ENCODE measurements at regions not wholly inside any gene's neighbourhood (a gene's known extent, or its start where the extent isn't known, plus 50 kb on each side); places are given as distances from the start of the nearest gene placed in this dataset.

GRCh38 chr5:169433221-169433651 lies 132.3 kb upstream of the SLIT3 start:
- H3K27ac ChIP-seq (ENCODE audit: low read length): no peak overlapping the region
- H3K4me1 ChIP-seq (ENCODE audit: control insufficient read depth, insufficient read depth, low read length): no peaks in the 10 kb centered on the region
- H3K36me3 Mint-ChIP-seq: no peaks in the 10 kb centered on the region
- H3K27me3 Mint-ChIP-seq (ENCODE audit: low read depth in 2 of 2): peaks cover 12 to 14% of the 10 kb centered on the region in 2 donors
- H3K4me3 ChIP-seq (ENCODE audit: low read length): no peak overlapping the region
- WGBS (ENCODE audit: insufficient coverage): 82% methylated on average over 5 of the region's 5 CpGs
- intact Hi-C loops (cut with micrococcal nuclease): no loop called here
- no peaks in the 10 kb centered on the region for H3K9me3 ChIP-seq (ENCODE audit: control insufficient read depth, insufficient read depth, low read length)
- no peaks in the 10 kb centered on the region for H3K36me3 ChIP-seq (ENCODE audit: control insufficient read depth, insufficient read depth, low read length)
- H3K27ac Mint-ChIP-seq: no peak overlapping the region
- ATAC-seq (no peak), DNase-seq (no peak)
- no peak overlapping the region for H3K4me3 Mint-ChIP-seq
- no peaks in the 10 kb centered on the region for H3K9me3 Mint-ChIP-seq
- H3K27me3 ChIP-seq (ENCODE audit: control insufficient read depth, insufficient read depth, low read length): no peaks in the 10 kb centered on the region
- TF ChIP-seq, protein P1, sequence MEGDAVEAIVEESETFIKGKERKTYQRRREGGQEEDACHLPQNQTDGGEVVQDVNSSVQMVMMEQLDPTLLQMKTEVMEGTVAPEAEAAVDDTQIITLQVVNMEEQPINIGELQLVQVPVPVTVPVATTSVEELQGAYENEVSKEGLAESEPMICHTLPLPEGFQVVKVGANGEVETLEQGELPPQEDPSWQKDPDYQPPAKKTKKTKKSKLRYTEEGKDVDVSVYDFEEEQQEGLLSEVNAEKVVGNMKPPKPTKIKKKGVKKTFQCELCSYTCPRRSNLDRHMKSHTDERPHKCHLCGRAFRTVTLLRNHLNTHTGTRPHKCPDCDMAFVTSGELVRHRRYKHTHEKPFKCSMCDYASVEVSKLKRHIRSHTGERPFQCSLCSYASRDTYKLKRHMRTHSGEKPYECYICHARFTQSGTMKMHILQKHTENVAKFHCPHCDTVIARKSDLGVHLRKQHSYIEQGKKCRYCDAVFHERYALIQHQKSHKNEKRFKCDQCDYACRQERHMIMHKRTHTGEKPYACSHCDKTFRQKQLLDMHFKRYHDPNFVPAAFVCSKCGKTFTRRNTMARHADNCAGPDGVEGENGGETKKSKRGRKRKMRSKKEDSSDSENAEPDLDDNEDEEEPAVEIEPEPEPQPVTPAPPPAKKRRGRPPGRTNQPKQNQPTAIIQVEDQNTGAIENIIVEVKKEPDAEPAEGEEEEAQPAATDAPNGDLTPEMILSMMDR (IDR thresholded peaks at IDR 0.05): no peak
- no peaks in the 10 kb centered on the region for H3K4me1 Mint-ChIP-seq

GRCh38 chr5:169431386-169431785 lies 130.4 kb upstream of the SLIT3 start:
- TF ChIP-seq, protein P1 (IDR thresholded peaks at IDR 0.05): no peak
- ATAC-seq: no peak
- intact Hi-C loops (cut with micrococcal nuclease): no loop called here
- no peaks in the 10 kb centered on the region for H3K36me3 Mint-ChIP-seq
- no peak overlapping the region for H3K4me3 Mint-ChIP-seq
- Histone ChIP-seq H3K4me1 (ENCODE audit: control insufficient read depth, insufficient read depth, low read length) (no peaks in the 10 kb centered on the region), H3K27me3 (ENCODE audit: control insufficient read depth, insufficient read depth, low read length) (no peaks in the 10 kb centered on the region), H3K9me3 (ENCODE audit: control insufficient read depth, insufficient read depth, low read length) (no peaks in the 10 kb centered on the region), H3K36me3 (ENCODE audit: control insufficient read depth, insufficient read depth, low read length) (no peaks in the 10 kb centered on the region), H3K27ac (ENCODE audit: low read length) (no peak overlapping the region), H3K4me3 (ENCODE audit: low read length) (no peak overlapping the region)
- peaks cover 0 to 9% of the 10 kb centered on the region in 2 donors for H3K27me3 Mint-ChIP-seq (ENCODE audit: low read depth in 2 of 2)
- no peak for DNase-seq
- H3K9me3 Mint-ChIP-seq: no peaks in the 10 kb centered on the region
- H3K4me1 Mint-ChIP-seq: no peaks in the 10 kb centered on the region
- H3K27ac Mint-ChIP-seq: no peak overlapping the region
- 71% methylated on average over 2 of the region's 3 CpGs for WGBS (ENCODE audit: insufficient coverage)

DNA sequence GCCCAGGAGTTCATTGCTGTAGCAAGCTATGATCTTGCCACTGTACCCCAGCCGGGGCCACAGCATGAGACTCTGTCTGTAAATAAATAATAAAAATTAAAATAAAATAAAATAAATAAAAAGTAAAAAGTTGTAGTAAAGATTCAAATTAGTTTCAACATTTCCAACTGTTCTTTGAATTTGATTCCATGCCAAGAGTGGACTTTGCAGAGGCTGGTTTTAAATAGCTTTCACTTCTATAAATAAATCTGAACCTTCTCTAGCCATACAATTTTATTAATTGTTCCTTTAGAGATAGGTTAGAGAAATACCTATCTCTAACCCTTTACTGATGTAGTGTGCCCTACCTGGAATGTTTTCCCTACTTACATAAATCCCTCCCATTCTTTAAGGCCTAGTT lies 129.7 kb upstream of the SLIT3 start:
- Mint-ChIP-seq H3K27ac (no peak overlapping the region), H3K4me1 (no peaks in the 10 kb centered on the region), H3K36me3 (no peaks in the 10 kb centered on the region), H3K9me3 (no peaks in the 10 kb centered on the region), H3K27me3 (ENCODE audit: low read depth in 2 of 2) (peaks cover 0 to 7% of the 10 kb centered on the region in 2 donors), H3K4me3 (no peak overlapping the region)
- no peaks in the 10 kb centered on the region for H3K9me3 ChIP-seq (ENCODE audit: control insufficient read depth, insufficient read depth, low read length)
- H3K4me3 ChIP-seq (ENCODE audit: low read length): no peak overlapping the region
- no peak for ATAC-seq
- intact Hi-C loops (cut with micrococcal nuclease): no loop called here
- WGBS (ENCODE audit: insufficient coverage): no CpG with 5 or more reads among the region's 1 CpG
- H3K27ac ChIP-seq (ENCODE audit: low read length): no peak overlapping the region
- H3K36me3 ChIP-seq (ENCODE audit: control insufficient read depth, insufficient read depth, low read length): no peaks in the 10 kb centered on the region
- H3K4me1 ChIP-seq (ENCODE audit: control insufficient read depth, insufficient read depth, low read length): no peaks in the 10 kb centered on the region
- H3K27me3 ChIP-seq (ENCODE audit: control insufficient read depth, insufficient read depth, low read length): no peaks in the 10 kb centered on the region
- TF ChIP-seq, protein P1 (IDR thresholded peaks at IDR 0.05): no peak
- no peak for DNase-seq

GRCh38 chr5:169429044-169429443 lies 128.1 kb upstream of the SLIT3 start:
- intact Hi-C loops (cut with micrococcal nuclease): no loop called here
- WGBS (ENCODE audit: insufficient coverage): 83% methylated on average over 2 of the region's 2 CpGs
- no peak overlapping the region for H3K4me3 Mint-ChIP-seq

More at GRCh38 chr5:169429044-169429443, 128.1 kb upstream of the SLIT3 start:
- Mint-ChIP-seq H3K9me3 (no peaks in the 10 kb centered on the region), H3K36me3 (no peaks in the 10 kb centered on the region), H3K27me3 (ENCODE audit: low read depth in 2 of 2) (peaks cover 0 to 7% of the 10 kb centered on the region in 2 donors), H3K27ac (no peak overlapping the region), H3K4me1 (no peaks in the 10 kb centered on the region)
- ATAC-seq (no peak), DNase-seq (no peak)
- Histone ChIP-seq H3K36me3 (ENCODE audit: control insufficient read depth, insufficient read depth, low read length) (no peaks in the 10 kb centered on the region), H3K27ac (ENCODE audit: low read length) (no peak overlapping the region), H3K9me3 (ENCODE audit: control insufficient read depth, insufficient read depth, low read length) (no peaks in the 10 kb centered on the region), H3K27me3 (ENCODE audit: control insufficient read depth, insufficient read depth, low read length) (no peaks in the 10 kb centered on the region), H3K4me3 (ENCODE audit: low read length) (no peak overlapping the region), H3K4me1 (ENCODE audit: control insufficient read depth, insufficient read depth, low read length) (no peaks in the 10 kb centered on the region)
- TF ChIP-seq, protein P1 (IDR thresholded peaks at IDR 0.05): no peak

Data from natural killer cell (primary cell).